ENCODE measurements at regions not wholly inside any gene's neighbourhood (a gene's known extent, or its start where the extent isn't known, plus 50 kb on each side); places are given as distances from the start of the nearest gene placed in this dataset.
"Not testable (repeated sequence)": the region's sequence is repeated elsewhere in the genome, so short reads cannot be mapped to it uniquely, and the experiment has no call there.

- no peaks in the 10 kb centered on the region for H3K36me3 Mint-ChIP-seq (ENCODE audit: low read depth)
- peak overlapping the region in 1 of 3 experiments; percentile 33 for H3K27ac Mint-ChIP-seq
- no peak for TF ChIP-seq CTCF (IDR thresholded peaks at IDR 0.05; ENCODE audit: unreplicated experiment in 3 of 3)
- no peaks in the 10 kb centered on the region for H3K27me3 Mint-ChIP-seq (ENCODE audit: low read depth)
- no peak overlapping the region for H3K4me3 Mint-ChIP-seq
- peaks cover 10% of the 10 kb centered on the region for H3K4me1 Mint-ChIP-seq
- H3K9me3 Mint-ChIP-seq: no peaks in the 10 kb centered on the region
Measured at GRCh38 chr2:138269765-138270164, 231.8 kb upstream of the SPOPL start.

- Mint-ChIP-seq H3K9me3 (no peaks in the 10 kb centered on the region), H3K27ac (no peak overlapping the region), H3K27me3 (ENCODE audit: low read depth) (no peaks in the 10 kb centered on the region), H3K4me3 (no peak overlapping the region), H3K4me1 (peaks cover 10% of the 10 kb centered on the region), H3K36me3 (ENCODE audit: low read depth) (no peaks in the 10 kb centered on the region)
- no peak for TF ChIP-seq CTCF (IDR thresholded peaks at IDR 0.05; ENCODE audit: unreplicated experiment in 3 of 3)
Measured at GRCh38 chr2:138271467-138271866, 230.1 kb upstream of the SPOPL start.

GRCh38 chr2:138272524-138273195 is 228.9 kb upstream of the SPOPL start:
- peaks cover 5% of the 10 kb centered on the region for H3K4me1 Mint-ChIP-seq
- H3K9me3 Mint-ChIP-seq: no peaks in the 10 kb centered on the region
- no peak overlapping the region for H3K4me3 Mint-ChIP-seq
- H3K27ac Mint-ChIP-seq: peak overlapping the region in 2 of 3 experiments; percentile 26 to 60
- no peaks in the 10 kb centered on the region for H3K27me3 Mint-ChIP-seq (ENCODE audit: low read depth)
- H3K36me3 Mint-ChIP-seq (ENCODE audit: low read depth): no peaks in the 10 kb centered on the region
- TF ChIP-seq CTCF (IDR thresholded peaks at IDR 0.05; ENCODE audit: unreplicated experiment in 3 of 3): no peak

GRCh38 chr2:138273280-138273679 is 228.3 kb upstream of the SPOPL start:
- not testable (repeated sequence) for H3K4me1 Mint-ChIP-seq; H3K27me3 Mint-ChIP-seq (ENCODE audit: low read depth)

GRCh38 chr2:138274421-138275291 is 226.9 kb upstream of the SPOPL start:
- no peaks in the 10 kb centered on the region for H3K36me3 Mint-ChIP-seq (ENCODE audit: low read depth)
- H3K27ac Mint-ChIP-seq: peak overlapping the region in 2 of 3 experiments; percentile 51 to 88
- H3K4me1 Mint-ChIP-seq: no peaks in the 10 kb centered on the region
- no peaks in the 10 kb centered on the region for H3K27me3 Mint-ChIP-seq (ENCODE audit: low read depth)
- H3K4me3 Mint-ChIP-seq: no peak overlapping the region
- no peak for TF ChIP-seq CTCF (IDR thresholded peaks at IDR 0.05; ENCODE audit: unreplicated experiment in 3 of 3)
- H3K9me3 Mint-ChIP-seq: no peaks in the 10 kb centered on the region

More at GRCh38 chr2:138273280-138273679, 228.3 kb upstream of the SPOPL start:
- not testable (repeated sequence) for H3K4me3 Mint-ChIP-seq; H3K27ac Mint-ChIP-seq; H3K9me3 Mint-ChIP-seq; H3K36me3 Mint-ChIP-seq (ENCODE audit: low read depth)

- TF ChIP-seq CTCF (IDR thresholded peaks at IDR 0.05; ENCODE audit: unreplicated experiment in 3 of 3): no peak
- H3K4me1 Mint-ChIP-seq: no peaks in the 10 kb centered on the region
- no peaks in the 10 kb centered on the region for H3K9me3 Mint-ChIP-seq
- no peaks in the 10 kb centered on the region for H3K36me3 Mint-ChIP-seq (ENCODE audit: low read depth)
- H3K27ac Mint-ChIP-seq: peak overlapping the region; percentile 51 to 88 (median 59)
- H3K27me3 Mint-ChIP-seq (ENCODE audit: low read depth): no peaks in the 10 kb centered on the region
- H3K4me3 Mint-ChIP-seq: no peak overlapping the region
Measured at GRCh38 chr2:138275292-138275690, 226.3 kb upstream of the SPOPL start.

Data from nephron (organoid).